TTC549 (cell line): ENCODE measurements at regions not wholly inside any gene's neighbourhood (a gene's known extent, or its start where the extent isn't known, plus 50 kb on each side); places are given as distances from the start of the nearest gene placed in this dataset.
"Not testable (repeated sequence)": the region's sequence is repeated elsewhere in the genome, so short reads cannot be mapped to it uniquely, and the experiment has no call there.

Experiments used
- FAIRE-seq: peaks from 2 replicates; lab custom pipeline; 2012; peaks lifted over from hg19 to GRCh38; lab: Jason Lieb, UNC

DNA sequence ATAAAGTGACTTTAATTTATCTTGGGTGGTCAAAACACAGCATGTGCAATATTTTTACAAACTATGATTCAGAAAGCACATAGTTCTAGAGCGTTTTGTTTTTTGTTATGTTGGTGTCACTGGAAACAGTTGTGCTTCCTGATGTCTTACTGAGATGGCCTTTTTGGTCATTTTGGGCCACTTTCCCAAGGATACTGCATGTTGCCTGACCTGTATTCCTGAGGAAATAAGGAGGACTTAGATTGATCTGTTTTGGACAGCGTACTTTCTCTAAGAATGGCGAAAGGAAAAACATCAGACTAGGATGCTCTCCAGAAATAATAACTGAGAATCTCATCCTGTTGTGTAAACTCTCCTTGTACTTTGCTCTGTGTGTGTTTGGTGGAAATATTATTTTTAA lies 451.2 kb downstream of the USP25 start:
- FAIRE-seq, result no peak

DNA sequence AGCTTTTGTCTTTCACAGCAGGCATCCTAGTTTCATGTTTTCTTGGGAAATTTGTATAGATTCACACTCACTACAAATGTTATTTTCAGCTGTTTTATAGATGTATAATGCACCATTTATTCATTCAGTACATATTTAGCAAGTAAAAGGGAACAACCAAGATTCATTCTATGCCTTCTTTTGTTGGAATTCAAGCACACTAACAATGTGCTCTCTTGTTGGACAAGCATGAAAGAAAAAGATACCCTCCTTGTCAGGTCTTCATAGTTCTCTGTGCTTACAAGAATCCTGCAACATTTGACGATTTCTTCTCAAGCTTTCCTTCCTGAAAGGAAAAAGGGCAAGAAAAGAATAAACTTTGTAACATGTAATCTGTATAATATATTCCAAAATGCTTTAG lies 456.0 kb downstream of the USP25 start:
- FAIRE-seq, result peak; percentile 29

DNA sequence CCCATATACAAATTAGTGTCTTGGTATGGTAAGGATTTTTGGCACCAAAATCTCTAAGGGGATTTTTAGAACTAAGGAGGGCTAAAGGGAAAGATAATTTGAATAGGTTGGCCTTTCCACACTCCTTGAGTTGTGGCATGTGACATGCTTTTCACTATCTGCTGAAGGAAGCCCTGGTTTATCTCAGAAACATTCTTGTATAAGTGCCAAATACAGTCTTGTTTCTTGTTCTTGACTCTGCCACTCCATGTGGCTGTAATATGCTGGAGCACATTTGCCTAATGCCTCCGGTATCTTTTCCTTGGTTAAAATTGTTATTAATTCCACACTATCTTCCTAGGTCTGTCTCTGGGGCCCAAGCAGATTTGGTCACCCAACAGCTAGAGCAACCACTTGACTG lies 457.0 kb downstream of the USP25 start:
- peak; percentile 77 for FAIRE-seq

DNA sequence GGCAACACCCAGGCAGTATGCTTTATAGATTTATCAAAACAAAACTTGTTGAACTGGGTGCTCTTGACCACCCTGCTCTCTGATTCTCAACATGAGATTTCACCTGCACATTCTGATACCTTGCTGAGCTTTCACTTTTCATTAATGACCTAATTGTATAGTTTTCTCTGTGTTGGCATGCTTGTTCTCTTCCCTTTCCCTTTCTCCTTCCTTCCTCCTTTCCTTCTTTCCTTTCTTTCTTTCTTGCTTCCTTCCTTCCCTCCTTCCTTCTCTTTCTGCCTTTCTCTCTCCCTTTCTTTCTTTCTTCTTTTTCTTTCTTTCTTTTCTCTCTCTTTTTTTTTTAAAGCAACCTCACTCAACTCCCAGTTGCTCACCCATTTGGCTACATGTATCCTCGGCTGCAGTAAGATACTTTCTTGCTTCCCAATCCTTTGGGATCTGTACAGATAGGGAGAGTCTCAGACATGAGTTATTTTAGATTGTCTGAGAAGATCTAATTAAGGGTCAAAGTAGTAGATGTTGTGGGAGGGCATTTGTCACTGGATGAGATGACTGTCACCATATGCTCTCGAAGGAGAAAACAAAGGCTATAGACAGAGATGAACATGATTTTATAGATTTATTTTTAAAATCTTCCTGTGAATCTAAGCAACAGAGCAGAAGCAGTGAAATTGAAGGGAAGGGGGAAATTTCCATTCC lies 458.0 kb downstream of the USP25 start:
- FAIRE-seq, result no peak

DNA sequence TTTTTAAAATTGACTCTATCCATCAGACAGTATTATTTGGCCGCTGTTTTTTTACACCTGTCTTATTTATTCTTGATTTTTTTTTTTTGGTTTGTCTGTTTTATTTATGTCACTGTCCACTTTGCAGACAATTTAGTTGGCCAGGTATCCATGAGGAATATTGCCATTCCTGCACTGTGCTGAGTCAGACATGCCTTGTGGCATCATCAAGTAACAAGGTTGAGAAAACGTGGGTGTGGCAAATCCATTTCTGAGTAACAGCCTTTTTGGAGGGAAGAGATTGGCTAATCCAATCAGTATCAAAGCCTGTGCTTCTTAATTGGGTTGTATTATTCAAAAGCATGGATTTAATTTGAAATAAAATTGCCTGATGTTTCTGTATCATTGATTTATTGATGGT lies 463.1 kb downstream of the USP25 start:
- FAIRE-seq, result no peak

DNA sequence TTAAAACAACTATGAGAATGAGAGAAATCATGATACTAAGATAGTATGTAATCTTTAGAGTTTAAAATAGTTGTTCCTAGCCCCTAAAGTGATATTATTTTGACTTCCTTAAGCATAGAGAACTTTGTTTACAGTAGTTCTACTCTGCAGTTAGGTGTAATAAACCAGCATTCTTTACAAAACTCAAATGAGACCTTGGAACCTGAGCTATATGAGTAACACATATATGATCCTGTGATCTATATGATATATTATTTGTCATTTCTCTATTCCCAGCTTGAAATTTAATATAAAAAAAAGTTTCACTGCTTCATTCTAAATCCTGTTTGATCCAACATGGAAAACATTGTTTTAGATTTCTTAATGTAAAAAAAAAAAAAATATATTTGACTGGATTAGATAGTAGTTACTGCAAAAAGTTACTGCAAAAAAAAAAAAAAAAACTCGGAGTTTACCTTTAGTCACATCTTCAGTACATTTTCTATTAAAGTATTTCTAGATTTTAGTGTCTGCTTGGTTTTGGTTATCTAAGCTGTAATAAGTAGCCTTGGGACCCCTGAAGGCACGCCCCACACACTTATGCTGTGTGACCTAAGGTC lies 463.8 kb downstream of the USP25 start:
- FAIRE-seq, result no peak

DNA sequence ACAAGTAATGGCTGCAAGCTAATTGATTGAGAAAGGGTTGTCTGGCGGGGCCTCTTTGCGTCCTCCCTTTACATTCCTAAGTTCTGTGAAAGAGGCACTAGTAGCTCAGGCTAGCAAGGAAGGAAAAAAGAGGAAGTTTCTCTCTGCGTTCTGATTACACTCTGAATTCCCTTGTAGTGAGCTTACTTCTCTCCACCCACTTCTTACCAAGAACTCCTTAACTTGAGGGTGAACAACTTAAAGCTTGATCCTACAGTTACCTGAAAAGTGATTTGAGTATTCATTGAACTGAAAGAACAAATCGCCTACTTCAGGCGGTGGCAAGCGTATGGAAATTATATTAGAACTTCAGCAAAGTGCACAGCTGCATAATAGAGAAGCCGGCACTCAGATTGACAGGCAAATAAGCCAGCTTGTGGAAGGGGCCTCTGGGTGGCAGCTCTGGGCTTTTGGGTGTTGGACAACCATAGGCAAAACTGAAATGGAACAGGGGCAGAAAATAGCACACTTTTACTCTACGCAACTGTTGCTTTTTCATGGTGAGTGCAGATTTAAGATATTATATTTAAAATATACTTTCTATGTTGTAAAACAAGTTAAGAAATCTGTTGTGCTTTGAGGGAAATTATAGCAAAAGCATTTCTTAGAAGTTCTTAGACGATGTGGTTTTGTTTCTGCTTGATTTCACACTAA lies 464.5 kb downstream of the USP25 start:
- peak; percentile 97 for FAIRE-seq

DNA sequence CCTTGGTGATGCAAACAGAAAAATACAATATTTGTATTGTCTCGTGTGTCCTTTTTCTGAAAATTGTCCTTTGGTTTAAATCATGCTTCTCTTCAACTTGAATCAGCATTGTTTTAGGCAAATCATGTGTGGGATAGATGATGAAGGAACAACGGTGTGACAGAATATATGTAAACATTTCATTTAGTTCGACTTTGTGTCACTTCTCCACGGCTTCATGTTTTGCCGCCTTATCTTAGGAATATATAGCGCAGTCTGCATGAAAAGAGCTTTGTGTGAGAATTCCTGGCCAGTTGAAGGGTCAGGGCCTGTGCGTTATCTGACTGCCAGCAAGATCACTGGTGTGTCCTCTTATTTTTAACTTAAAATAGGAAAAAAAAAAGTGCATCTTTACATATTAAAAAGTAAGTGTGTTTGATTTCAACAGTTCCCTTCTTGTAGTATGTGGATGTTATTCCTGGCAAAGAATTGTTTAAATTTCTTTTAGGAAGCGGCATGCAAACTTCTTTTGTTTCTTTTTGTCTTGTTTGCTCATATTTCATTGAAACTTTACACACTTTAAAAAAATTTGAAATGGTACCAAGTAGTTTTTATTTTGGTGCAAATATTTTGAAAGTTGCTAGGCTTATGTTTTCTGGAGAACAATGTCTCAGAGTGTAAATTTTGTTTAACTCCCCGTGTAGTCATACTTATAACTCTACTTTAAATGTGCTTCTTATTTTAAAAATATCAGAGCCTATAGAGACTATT lies 465.2 kb downstream of the USP25 start:
- no peak for FAIRE-seq

DNA sequence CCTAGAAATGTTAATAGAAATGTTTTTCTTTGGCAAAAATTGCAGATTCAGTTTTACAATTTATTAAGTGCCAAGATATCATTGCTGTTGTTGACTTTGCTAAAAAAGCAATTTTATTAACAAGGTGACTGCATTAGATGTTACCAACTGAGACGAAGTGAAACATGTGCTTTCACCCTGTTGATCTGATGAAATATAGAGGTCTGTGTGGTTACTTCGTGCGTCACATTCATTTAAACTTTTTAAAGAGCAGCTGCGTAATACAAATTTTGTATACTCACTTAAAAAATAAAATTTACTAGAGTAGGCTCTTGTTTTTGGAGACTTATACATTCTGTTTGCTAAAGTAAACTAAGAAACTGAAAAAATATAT lies 465.7 kb downstream of the USP25 start:
- FAIRE-seq, result no peak

DNA sequence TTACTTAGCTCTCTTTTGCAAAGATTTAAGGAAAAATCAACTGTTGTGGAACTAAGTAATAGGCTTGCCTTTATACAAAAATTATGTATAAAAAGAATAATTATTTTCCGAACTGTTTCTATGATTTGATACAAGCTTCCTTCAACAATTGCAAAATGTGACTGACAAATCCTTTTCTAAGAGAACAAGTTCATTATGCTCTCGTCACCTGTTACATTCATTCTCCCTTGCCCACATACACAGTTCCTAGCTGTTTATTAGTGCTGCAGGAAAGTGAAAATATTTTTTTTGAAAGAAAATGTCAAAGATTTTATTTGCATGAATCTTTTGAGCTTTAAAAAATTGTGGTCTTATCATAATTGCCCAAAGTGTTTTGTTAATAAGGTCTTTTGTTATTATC lies 466.2 kb downstream of the USP25 start:
- FAIRE-seq, result no peak

DNA sequence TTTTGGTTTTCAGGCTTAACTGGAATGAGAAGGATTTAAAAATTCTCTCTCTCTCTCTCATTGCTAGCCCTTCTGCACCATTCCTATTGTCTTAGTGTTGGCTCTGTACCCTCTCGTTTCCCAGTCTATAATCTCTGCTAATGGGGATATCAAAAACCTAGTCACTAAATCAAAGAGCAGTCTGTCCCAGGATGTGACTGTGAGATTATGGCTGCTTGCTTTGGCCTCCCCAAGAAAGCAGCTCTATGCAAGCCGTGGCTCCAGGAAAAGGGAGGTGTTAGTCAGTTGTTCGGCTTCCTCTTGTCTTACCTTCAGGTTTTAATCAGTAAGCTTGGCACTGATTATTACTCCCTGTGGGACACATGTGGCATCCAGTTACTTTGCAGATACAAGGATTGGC lies 468.8 kb downstream of the USP25 start:
- FAIRE-seq, result no peak

DNA sequence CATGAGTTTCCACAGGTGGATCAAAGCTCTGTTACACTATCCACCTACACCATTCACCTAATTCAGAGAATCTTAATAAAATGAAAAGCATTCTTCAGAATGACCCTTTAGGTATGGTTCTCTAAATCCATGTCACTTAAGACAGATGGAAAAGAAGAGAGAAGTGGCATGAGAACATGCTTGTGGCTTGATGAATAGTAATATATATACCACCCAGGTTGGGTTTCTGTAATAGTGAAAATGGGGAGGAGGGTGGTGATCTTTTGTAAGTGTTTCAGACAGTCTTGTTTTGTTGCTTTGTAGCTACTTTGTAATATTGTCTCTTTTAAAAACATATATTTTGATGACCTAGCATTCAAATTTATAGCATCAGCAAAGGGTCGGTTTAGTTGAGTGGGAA lies 469.8 kb downstream of the USP25 start:
- FAIRE-seq, result no peak

DNA sequence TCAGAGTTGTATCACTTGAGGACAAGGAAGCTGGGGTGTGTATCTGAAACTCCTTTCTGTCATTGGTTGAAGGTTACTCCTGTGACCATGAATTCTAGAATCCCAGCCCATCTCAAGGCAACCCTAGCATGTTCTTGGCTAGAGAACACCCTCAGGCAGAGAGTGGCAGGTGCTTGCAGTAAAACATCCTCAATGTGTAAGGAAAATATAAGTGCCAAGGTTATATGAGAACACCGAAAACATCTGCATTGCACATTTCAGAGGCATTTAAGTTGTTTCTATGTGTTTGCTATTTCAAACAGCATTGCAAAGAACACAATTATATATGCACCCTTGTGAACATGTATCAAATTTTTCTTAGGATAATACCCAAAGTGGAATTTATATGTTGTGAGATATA lies 471.9 kb downstream of the USP25 start:
- no peak for FAIRE-seq

DNA sequence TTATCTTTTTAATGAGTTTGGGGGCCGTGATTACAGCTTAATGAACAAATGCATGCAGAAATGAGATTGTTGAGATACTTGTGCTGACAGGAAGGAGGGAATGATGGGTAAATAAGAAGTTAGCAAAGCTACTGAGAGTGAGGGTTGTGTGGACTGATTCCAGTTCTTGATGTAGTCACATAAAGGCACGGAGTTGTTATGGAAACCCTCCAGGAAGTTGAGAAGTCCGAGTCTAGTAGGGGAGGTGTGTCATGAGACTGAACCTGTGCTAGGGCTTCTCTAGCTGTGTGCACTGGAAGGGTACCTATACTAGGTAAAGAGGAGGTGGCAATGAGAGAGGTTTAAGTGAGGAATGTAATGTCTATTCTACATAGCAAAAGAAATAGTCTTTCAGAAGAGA lies 475.7 kb downstream of the USP25 start:
- no peak for FAIRE-seq

DNA sequence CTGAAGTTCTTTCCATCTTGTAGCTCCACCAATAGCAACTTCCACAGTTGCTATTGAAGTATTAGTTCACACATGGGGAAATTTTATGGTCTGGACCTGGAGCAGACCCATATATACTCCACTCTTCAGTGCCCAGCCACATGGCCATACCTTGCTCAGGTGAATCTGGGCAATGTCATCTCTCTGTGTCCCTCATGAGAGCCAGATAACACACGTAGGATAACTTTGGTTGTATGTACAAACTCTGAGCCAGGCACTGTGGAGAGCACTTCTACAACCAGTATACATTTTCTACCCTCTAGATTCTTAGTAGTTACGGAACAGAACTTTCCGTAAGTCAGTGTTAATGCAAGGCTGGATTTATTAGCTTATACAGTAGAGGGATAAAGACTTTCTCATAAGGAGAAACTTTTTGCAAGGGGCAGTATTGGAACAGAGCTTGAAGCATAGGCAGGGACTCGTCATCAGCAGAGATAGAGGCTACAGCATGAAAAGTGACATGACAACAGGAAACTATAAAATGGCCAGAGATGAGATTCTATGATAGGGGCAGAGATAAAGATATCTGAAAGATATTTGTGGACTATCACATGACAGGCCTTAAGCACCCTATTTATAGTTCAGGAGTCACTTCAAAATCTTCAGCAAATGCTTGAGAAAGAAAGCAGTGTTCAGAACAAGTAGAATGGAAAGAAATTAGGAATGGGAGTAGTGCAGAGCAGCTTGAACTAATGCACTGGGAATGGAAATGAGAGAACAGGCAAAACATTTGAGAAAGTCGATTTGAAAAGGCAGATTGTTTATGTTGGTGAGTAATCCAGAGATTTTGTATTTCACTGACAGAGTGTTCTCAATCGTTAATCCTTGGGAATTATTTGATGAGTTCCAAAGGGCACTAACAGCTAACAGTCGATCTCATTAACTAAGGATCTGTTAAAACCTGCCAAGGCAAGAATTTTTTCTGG lies 481.8 kb downstream of the USP25 start:
- peak; percentile 58 for FAIRE-seq

DNA sequence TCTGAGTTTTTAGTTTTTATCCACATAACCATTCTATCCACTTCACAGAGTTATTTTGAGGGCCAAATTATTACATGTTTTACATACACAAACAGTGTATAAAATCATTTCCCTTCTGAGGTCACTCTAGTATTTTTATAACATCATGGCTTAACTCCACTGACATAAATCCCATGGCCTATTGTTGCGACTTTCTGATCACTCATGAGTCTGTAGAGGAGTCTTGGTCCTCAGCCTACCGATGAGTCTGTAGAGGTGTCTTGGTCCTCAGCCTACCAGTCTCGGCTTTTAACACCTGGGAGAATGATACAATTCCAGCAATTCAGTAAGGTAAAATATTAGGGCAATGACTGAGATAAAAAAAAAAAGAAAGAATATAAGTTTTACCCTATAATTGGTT lies 483.7 kb downstream of the USP25 start:
- no peak for FAIRE-seq

DNA sequence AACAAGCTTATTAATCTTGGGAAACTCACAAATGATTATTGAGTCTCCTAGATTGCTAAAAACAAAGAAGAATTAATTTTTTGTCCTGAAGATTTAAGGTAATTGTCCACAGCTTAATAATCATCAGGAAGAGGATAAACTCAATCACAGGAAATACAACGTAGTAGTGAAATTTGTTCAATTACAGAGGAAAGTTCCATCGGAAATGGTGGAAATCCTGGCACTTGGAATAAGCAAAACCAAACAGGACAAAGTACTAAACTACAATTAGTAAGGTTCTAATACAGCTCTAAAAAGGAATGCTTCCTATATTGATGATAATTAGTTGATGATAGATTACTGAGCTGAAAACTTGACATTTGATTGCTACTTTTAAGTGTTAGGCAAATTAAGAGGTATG lies 485.4 kb downstream of the USP25 start:
- FAIRE-seq, result no peak

DNA sequence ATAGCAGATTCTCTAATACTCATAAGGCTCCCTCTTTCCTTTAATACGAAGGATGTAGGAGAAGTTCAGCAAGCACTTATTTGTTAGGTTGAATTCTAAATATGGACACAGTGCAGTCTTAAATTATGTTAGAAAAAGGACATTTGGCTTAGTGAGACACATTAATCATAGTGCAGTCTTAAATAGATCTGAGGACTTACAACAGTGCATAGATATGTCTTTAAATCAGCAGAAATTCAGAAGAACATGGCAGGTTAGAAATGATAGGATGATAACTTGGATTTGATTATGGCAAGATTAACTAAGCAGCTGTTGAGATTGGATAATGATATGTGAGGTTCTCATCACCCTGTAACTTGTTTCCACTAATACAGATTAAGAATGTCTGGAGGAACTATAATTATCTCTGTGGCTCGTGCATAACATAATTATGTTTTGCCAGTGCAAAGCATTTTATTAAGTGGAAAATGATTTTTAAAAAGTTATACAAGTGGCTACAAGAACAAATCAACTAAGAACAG lies 485.9 kb downstream of the USP25 start:
- FAIRE-seq, result no peak

DNA sequence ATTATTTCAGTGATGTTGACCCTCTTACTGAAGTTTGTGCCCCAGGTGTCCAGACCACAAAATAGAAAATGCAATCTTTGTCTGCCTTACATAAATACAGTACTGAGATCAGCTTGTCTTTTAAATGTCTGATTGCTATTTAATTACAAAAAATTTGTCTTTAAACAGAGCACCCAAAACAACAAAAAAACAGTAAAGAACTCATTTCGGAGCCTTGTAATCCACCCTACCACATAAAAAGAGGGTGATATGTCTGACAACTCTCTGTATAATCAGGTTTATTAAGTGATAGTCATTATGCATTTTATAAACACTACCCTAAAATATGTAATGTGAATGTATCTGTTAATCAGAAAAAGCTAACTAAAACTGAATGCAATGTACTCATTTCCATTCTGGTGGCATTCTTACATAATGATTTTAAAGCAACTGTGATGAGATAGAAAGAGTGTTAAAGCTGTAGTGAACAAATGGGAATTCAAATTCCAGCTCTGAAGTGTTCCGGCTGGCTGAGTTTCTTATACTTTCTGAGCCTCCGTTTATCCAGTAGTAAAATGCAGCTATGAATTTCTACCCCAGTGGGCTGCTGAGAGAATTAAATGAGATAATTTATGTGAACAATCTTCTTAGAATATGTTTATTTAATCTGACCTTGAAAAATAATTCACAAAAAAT lies 486.6 kb downstream of the USP25 start:
- no peak for FAIRE-seq

DNA sequence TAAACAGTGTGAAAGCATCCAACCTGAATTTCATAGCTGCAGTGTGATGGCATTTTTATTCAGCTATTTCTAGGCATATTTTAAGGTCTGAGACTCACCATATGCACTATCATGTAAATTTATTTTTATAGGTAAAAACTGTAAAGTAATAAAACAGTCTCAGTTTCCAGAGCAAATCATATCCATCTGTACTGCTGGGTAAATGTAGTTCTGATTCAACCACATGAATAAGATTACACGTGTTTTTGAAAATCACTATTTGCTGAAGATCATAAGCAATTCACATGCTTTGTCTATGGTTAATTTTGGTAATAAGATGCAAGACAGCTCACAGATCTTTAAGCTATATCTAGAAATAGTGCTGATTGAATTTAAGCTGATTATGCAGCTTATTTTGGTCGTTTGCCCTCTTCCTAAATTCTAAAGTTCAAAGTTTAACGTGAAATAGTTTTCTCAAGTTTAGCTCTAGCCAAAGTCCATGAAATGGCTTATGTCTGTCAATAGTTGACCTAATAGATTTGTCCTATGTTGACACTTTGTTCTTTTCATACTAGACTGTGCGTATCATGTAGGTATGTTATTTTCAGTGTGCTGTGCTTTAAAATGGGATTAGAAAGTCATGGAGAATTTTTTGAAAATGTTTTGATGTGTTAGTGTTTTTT lies 489.0 kb downstream of the USP25 start:
- no peak for FAIRE-seq

DNA sequence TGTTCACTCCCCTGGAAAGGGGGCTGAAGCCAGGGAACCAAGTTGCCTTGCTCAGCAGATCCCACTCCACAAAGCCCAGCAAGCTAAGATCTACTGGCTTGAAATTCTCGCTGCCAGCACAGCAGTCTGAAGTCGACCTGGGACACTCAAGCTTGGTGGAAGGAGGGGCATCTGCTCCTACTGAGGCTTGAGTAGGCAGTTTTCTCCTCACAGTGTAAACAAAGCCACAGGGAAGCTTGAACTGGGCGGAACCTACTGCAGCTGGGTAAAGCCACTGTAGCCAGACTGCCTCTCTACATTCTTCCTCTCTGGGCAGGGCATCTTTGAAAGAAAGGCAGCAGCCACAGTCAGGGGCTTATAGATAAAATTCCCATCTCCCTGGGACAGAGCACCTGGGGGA lies 495.0 kb downstream of the USP25 start:
- not testable (repeated sequence) for FAIRE-seq
